Calu3 (cell line): ENCODE measurements at regions not wholly inside any gene's neighbourhood (a gene's known extent, or its start where the extent isn't known, plus 50 kb on each side); places are given as distances from the start of the nearest gene placed in this dataset.

Experiments used
- BruUV-seq: library from RNA; stranded (reverse); fragments of 400-500 nt; replicated peaks from 2 replicates; lab custom pipeline; 2021; lab: Mats Ljungman, UMichigan
- CTCF ChIA-PET: fragments of 300-600 bp; sonication (Branson Sonifier 250); formaldehyde crosslinking; loops from one replicate; lab custom pipeline; 2022; ENCODE audit warnings: antibody characterized with exemption; lab: Charles Lee
- DNase-seq: peaks from one replicate; pipeline ENCODE4 v3.0.0; 2022
- H3K27ac Mint-ChIP-seq: one replicate; pipeline ENCODE4 v1.8.0; 2022; ENCODE audit warnings: mixed read lengths; ENCODE audit not compliant: unreplicated experiment
- H3K27me3 Mint-ChIP-seq: one replicate; pipeline ENCODE4 v1.8.0; 2022; ENCODE audit warnings: mixed read lengths; ENCODE audit not compliant: unreplicated experiment
- H3K36me3 Mint-ChIP-seq: one replicate; pipeline ENCODE4 v1.8.0; 2022; ENCODE audit warnings: mild to moderate bottlenecking, moderate library complexity, mixed read lengths; ENCODE audit not compliant: insufficient read depth, unreplicated experiment
- H3K4me1 Mint-ChIP-seq: one replicate; pipeline ENCODE4 v1.8.0; 2022; ENCODE audit warnings: mild to moderate bottlenecking, low read depth, mixed read lengths; ENCODE audit not compliant: unreplicated experiment
- H3K4me3 Mint-ChIP-seq: one replicate; pipeline ENCODE4 v1.8.0; 2022; ENCODE audit warnings: mild to moderate bottlenecking, low read depth, moderate library complexity, mixed read lengths; ENCODE audit not compliant: unreplicated experiment
- H3K9me3 Mint-ChIP-seq: one replicate; pipeline ENCODE4 v1.8.0; 2022; ENCODE audit warnings: low read depth, mixed read lengths; ENCODE audit not compliant: unreplicated experiment
- intact Hi-C: fragments of 100-400 bp; cut with micrococcal nuclease; formaldehyde crosslinking; loops from one replicate; pipeline ENCODE4 v1.10.0; 2022; ENCODE audit not compliant: unreplicated experiment
- TF ChIP-seq, protein P1 (sequence below): fragments of 200-600 bp; IDR thresholded peaks from one replicate; pipeline ENCODE4 v1.8.0; 2022; ENCODE audit warnings: antibody characterized with exemption; ENCODE audit not compliant: unreplicated experiment

DNA sequence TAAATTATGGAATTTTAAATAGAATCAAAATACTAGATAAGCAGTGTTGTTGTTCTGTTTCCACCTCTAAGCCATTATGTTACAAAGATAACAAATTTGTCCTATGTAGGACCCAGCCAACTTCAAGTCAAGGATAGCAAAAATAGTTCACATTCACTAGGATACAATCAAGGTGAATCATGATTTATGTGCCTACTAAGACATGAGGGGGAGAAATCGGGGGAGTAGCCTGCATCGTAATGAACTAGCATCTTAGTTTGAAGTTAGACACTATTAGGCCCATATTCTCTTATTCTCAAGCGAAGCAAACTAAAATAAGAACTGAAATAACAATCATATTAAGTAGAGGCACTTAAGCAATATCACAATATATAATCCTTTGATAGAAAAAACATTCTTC lies 779.4 kb upstream of the PCDH9 start:
- Mint-ChIP-seq H3K9me3 (no peaks in the 10 kb centered on the region), H3K27me3 (no peaks in the 10 kb centered on the region), H3K4me3 (no peak overlapping the region), H3K36me3 (no peaks in the 10 kb centered on the region), H3K27ac (no peak overlapping the region), H3K4me1 (no peaks in the 10 kb centered on the region)
- TF ChIP-seq, protein P1, sequence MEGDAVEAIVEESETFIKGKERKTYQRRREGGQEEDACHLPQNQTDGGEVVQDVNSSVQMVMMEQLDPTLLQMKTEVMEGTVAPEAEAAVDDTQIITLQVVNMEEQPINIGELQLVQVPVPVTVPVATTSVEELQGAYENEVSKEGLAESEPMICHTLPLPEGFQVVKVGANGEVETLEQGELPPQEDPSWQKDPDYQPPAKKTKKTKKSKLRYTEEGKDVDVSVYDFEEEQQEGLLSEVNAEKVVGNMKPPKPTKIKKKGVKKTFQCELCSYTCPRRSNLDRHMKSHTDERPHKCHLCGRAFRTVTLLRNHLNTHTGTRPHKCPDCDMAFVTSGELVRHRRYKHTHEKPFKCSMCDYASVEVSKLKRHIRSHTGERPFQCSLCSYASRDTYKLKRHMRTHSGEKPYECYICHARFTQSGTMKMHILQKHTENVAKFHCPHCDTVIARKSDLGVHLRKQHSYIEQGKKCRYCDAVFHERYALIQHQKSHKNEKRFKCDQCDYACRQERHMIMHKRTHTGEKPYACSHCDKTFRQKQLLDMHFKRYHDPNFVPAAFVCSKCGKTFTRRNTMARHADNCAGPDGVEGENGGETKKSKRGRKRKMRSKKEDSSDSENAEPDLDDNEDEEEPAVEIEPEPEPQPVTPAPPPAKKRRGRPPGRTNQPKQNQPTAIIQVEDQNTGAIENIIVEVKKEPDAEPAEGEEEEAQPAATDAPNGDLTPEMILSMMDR, result no peak
- DNase-seq, result no peak
- no TSS peak for BruUV-seq
- intact Hi-C loops, result no loop called here
- CTCF ChIA-PET, result no interaction called here

DNA sequence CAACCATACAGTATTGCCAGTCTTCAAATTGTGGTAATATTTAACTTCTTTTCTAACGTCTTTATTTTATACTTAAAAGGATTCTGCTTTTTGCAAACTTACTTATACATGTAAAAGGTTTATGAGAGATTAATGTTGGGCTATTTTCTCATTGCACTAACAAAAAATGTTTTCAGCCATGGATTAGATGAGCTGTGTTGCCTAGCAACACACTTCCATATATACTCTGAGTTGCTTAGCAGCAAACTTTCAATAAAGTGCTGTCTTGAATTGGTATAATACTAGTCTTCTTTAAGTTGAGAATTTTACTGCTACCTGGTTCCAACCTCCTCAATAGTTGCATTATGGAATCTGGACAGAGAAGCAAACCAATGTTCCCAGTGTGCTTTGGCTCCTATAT lies 777.4 kb upstream of the PCDH9 start:
- Mint-ChIP-seq H3K27me3 (no peaks in the 10 kb centered on the region), H3K4me1 (no peaks in the 10 kb centered on the region), H3K9me3 (no peaks in the 10 kb centered on the region), H3K27ac (no peak overlapping the region), H3K4me3 (no peak overlapping the region), H3K36me3 (no peaks in the 10 kb centered on the region)
- TF ChIP-seq, protein P1, result no peak
- no peak for DNase-seq
- intact Hi-C loops, result no loop called here
- BruUV-seq, result no TSS peak
- CTCF ChIA-PET, result no interaction called here

DNA sequence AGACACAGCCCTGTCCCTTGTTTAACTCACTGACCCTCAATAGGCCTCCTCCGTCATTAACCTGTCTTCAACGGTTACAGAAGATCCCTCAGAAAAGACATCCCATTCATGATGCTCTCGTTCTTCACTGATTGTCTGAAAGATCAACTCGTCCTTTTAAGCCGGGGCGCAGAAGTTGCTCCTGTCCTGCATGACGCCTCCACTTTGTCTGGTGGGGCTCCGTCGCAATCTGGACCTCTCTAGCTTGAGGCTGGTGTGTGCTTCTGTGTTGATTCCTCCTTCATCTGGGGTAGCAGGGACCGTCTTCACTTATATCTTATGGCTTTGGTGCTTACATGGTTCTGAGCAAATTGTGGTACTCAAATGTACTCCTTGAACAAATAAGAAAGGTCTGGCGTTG lies 766.0 kb upstream of the PCDH9 start:
- DNase-seq, result no peak
- Mint-ChIP-seq H3K4me1 (no peaks in the 10 kb centered on the region), H3K4me3 (no peak overlapping the region), H3K36me3 (no peaks in the 10 kb centered on the region), H3K9me3 (peaks cover 4% of the 10 kb centered on the region), H3K27me3 (no peaks in the 10 kb centered on the region), H3K27ac (no peak overlapping the region)
- intact Hi-C loops, result no loop called here
- CTCF ChIA-PET, result no interaction called here
- TF ChIP-seq, protein P1, result no peak
- no TSS peak for BruUV-seq

DNA sequence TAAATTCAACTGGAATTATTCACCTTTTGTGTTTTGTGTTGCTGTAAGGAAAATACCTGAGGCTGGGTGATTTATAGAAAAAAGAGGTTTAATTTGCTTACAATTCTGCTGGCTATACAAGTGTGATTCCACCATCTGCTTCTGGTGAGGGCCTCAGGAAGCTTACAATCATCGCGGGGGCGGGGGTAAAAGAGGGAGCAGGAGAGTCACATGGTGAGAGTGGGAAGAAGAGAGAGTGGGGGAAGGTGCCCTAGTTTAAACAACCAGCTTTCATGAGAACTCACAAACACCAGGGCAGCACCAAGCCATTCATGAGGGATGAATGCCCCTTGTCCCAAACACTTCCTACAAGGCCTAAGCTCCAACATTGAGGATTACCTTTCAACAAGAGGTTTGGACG lies 760.7 kb upstream of the PCDH9 start:
- TF ChIP-seq, protein P1, result no peak
- intact Hi-C loops, result no loop called here
- BruUV-seq, result no TSS peak
- H3K27me3 Mint-ChIP-seq, result no peaks in the 10 kb centered on the region
- CTCF ChIA-PET, result no interaction called here
- H3K36me3 Mint-ChIP-seq, result no peaks in the 10 kb centered on the region
- no peak for DNase-seq
- no peak overlapping the region for H3K27ac Mint-ChIP-seq
- H3K9me3 Mint-ChIP-seq, result peaks cover 3% of the 10 kb centered on the region
- no peak overlapping the region for H3K4me3 Mint-ChIP-seq
- no peaks in the 10 kb centered on the region for H3K4me1 Mint-ChIP-seq
